ENCODE measurements at regions not wholly inside any gene's neighbourhood (a gene's known extent, or its start where the extent isn't known, plus 50 kb on each side); places are given as distances from the start of the nearest gene placed in this dataset.

DNA sequence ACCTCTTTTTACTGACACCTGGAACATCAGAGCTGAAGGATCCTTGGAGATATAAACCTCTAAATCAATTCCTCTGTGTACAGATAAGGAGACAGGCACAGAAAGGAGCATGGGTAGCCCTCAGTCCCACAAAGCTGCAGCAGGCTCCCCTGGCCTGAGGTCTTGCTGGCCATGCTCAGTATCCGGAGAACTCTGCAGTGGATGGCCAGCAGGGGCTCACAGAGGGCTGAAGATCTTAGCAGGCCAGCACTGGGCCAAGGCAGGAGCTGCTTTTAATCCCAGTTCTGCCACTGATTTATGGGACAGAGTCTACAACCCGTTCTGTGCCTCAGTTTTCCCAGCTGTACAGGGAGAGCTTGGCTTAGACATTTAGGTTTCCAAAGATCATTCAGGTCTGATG, 52.6 kb upstream of the LRRC32 start:
- TF ChIP-seq, protein P1, sequence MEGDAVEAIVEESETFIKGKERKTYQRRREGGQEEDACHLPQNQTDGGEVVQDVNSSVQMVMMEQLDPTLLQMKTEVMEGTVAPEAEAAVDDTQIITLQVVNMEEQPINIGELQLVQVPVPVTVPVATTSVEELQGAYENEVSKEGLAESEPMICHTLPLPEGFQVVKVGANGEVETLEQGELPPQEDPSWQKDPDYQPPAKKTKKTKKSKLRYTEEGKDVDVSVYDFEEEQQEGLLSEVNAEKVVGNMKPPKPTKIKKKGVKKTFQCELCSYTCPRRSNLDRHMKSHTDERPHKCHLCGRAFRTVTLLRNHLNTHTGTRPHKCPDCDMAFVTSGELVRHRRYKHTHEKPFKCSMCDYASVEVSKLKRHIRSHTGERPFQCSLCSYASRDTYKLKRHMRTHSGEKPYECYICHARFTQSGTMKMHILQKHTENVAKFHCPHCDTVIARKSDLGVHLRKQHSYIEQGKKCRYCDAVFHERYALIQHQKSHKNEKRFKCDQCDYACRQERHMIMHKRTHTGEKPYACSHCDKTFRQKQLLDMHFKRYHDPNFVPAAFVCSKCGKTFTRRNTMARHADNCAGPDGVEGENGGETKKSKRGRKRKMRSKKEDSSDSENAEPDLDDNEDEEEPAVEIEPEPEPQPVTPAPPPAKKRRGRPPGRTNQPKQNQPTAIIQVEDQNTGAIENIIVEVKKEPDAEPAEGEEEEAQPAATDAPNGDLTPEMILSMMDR (IDR thresholded peaks at IDR 0.05) = no peak
- TF ChIP-seq POLR2A (IDR thresholded peaks at IDR 0.05) = no peak
- no peak for TF ChIP-seq EP300 (IDR thresholded peaks at IDR 0.05)
